H1 (cell line): ENCODE measurements at regions not wholly inside any gene's neighbourhood (a gene's known extent, or its start where the extent isn't known, plus 50 kb on each side); places are given as distances from the start of the nearest gene placed in this dataset.

Source experiments
- CTCF ChIA-PET: fragments of 300-600 bp; sonication (Branson Sonifier 250); formaldehyde crosslinking; loops from one replicate; lab custom pipeline; 2021; ENCODE audit not compliant: partially characterized antibody; lab: Charles Lee
- POLR2A ChIA-PET: fragments of 300-600 bp; sonication (Branson Sonifier 250); formaldehyde crosslinking; loops from one replicate; lab custom pipeline; 2021; ENCODE audit warnings: inconsistent platforms; ENCODE audit not compliant: partially characterized antibody; lab: Charles Lee
- DNase-seq, 2 experiments: peaks; one replicate each; pipeline versions ENCODE4 v3.0.0 to v3.0.0-alpha.2; 2010 to 2022; ENCODE audit warnings: low spot score in 2 of 2, low read depth in 1 of 2, mixed read lengths in 1 of 2
- FAIRE-seq: peaks from 2 replicates; lab custom pipeline; 2011; peaks lifted over from hg19 to GRCh38; lab: Jason Lieb, UNC
- H2AFZ ChIP-seq: 2 replicates; pipeline ENCODE4 v1.8.1; 2012; ENCODE audit warnings: low read length, inconsistent platforms
- H2AK5ac ChIP-seq: 2 replicates; pipeline ENCODE4 v1.6.1; 2013; ENCODE audit warnings: low read depth, low read length
- H2BK120ac ChIP-seq: replicated peaks from 2 replicates; pipeline ENCODE3; 2013; ENCODE audit warnings: low read depth, low read length, inconsistent platforms
- H2BK12ac ChIP-seq: 2 replicates; pipeline ENCODE4 v1.6.1; 2013; ENCODE audit warnings: low read depth, low read length
- H2BK15ac ChIP-seq: 2 replicates; pipeline ENCODE4 v1.6.1; 2013; ENCODE audit warnings: low read length
- H2BK20ac ChIP-seq: 2 replicates; pipeline ENCODE4 v1.6.1; 2013; ENCODE audit warnings: low read length
- H2BK5ac ChIP-seq: 2 replicates; pipeline ENCODE4 v1.6.1; 2013; ENCODE audit warnings: low read depth, low read length
- H3K14ac ChIP-seq: 2 replicates; pipeline ENCODE4 v1.6.1; 2013; ENCODE audit warnings: inconsistent platforms; ENCODE audit not compliant: insufficient read length
- H3K18ac ChIP-seq: 2 replicates; pipeline ENCODE4 v1.6.1; 2013; ENCODE audit warnings: low read length; ENCODE audit errors: extremely low read depth
- H3K23ac ChIP-seq: 2 replicates; pipeline ENCODE4 v1.6.1; 2013; ENCODE audit warnings: inconsistent platforms; ENCODE audit not compliant: insufficient read length
- H3K23me2 ChIP-seq: 2 replicates; pipeline ENCODE4 v1.6.1; 2013; ENCODE audit warnings: low read depth, low read length
- H3K27ac ChIP-seq: 2 replicates; pipeline ENCODE4 v1.6.1; 2011; ENCODE audit warnings: low read depth, low read length, inconsistent platforms
- H3K27me3 ChIP-seq, 4 experiments: replicated peaks in 1 of 4; 1 replicate in 1 of 4; 2 replicates in 3 of 4; pipeline versions ENCODE4 v1.6.1 to v1.8.1; 2011 to 2013; ENCODE audit warnings: low read length in 3 of 4, mild to moderate bottlenecking in 3 of 4, inconsistent platforms in 2 of 4, mixed read lengths in 2 of 4, moderate library complexity in 1 of 4; ENCODE audit not compliant: control insufficient read depth in 3 of 4, insufficient read depth in 3 of 4; ENCODE audit errors: extremely low read depth in 1 of 4
- H3K36me3 ChIP-seq, 4 experiments: 2 replicates each; pipeline versions ENCODE4 v1.6.1 to v1.8.1; 2011 to 2013; ENCODE audit warnings: mild to moderate bottlenecking in 4 of 4, low read length in 3 of 4, moderate library complexity in 2 of 4, control low read depth in 1 of 4, inconsistent platforms in 1 of 4; ENCODE audit not compliant: insufficient read depth in 4 of 4, control insufficient read depth in 2 of 4
- H3K4ac ChIP-seq: replicated peaks from 2 replicates; pipeline ENCODE3; 2013; ENCODE audit warnings: low read length, low read depth, mixed read lengths, inconsistent platforms; ENCODE audit not compliant: insufficient read length
- H3K4me1 ChIP-seq, 4 experiments: replicated peaks in 1 of 4; 1 replicate in 1 of 4; 2 replicates in 3 of 4; pipeline versions ENCODE4 v1.6.1 to v1.8.1; 2011 to 2013; ENCODE audit warnings: low read length in 3 of 4, inconsistent platforms in 2 of 4, mixed read lengths in 1 of 4; ENCODE audit not compliant: insufficient read depth in 4 of 4, control insufficient read depth in 3 of 4
- H3K4me2 ChIP-seq, 2 experiments: 2 replicates each; pipeline versions ENCODE4 v1.6.1 to v1.8.1; 2011 to 2013; ENCODE audit warnings: low read depth in 2 of 2, low read length in 2 of 2, control low read depth in 1 of 2, inconsistent platforms in 1 of 2, mild to moderate bottlenecking in 1 of 2; ENCODE audit not compliant: insufficient read depth in 1 of 2
- H3K4me3 ChIP-seq, 4 experiments: fragments of 200-600, 300-600 bp in 1 of 4; sonication (generic), shearing (Covaris generic), sonication (Bioruptor Twin) in 1 of 4; 2 replicates each; pipeline versions ENCODE4 v1.5.1 to v1.8.1; 2011 to 2016; ENCODE audit warnings: low read length in 4 of 4, low read depth in 3 of 4, control low read depth in 2 of 4, inconsistent platforms in 2 of 4, mild to moderate bottlenecking in 2 of 4, mixed read lengths in 1 of 4, moderate library complexity in 1 of 4; ENCODE audit not compliant: insufficient read depth in 2 of 4; ENCODE audit errors: extremely low read depth in 1 of 4
- H3K56ac ChIP-seq: replicated peaks from 2 replicates; pipeline ENCODE3; 2013; ENCODE audit warnings: low read depth, mild to moderate bottlenecking, mixed read lengths, low read length, inconsistent platforms; ENCODE audit not compliant: insufficient read length
- H3K79me1 ChIP-seq: 2 replicates; pipeline ENCODE4 v1.6.1; 2013; ENCODE audit warnings: low read depth, low read length, control low read depth
- H3K79me2 ChIP-seq, 2 experiments: 2 replicates each; pipeline versions ENCODE4 v1.6.1 to v1.8.1; 2012 to 2013; ENCODE audit warnings: low read length in 2 of 2, mild to moderate bottlenecking in 2 of 2, inconsistent platforms in 1 of 2; ENCODE audit not compliant: insufficient read depth in 2 of 2, control insufficient read depth in 1 of 2
- H3K9ac ChIP-seq, 4 experiments: replicated peaks in 1 of 4; 1 replicate in 1 of 4; 2 replicates in 3 of 4; pipeline versions ENCODE4 v1.6.1 to v1.8.1; 2011 to 2013; ENCODE audit warnings: low read depth in 3 of 4, low read length in 3 of 4, control low read depth in 2 of 4, mild to moderate bottlenecking in 2 of 4, moderate library complexity in 2 of 4, inconsistent platforms in 1 of 4; ENCODE audit errors: extremely low read depth in 1 of 4
- H3K9me3 ChIP-seq, 2 experiments: 2 replicates each; pipeline versions ENCODE4 v1.6.1 to v1.8.1; 2012 to 2013; ENCODE audit warnings: mild to moderate bottlenecking in 2 of 2, moderate library complexity in 2 of 2, control low read depth in 1 of 2, inconsistent platforms in 1 of 2, low read depth in 1 of 2, low read length in 1 of 2, mixed read lengths in 1 of 2; ENCODE audit not compliant: insufficient read depth in 2 of 2
- H4K20me1 ChIP-seq, 2 experiments: replicated peaks in 1 of 2; 2 replicates each; pipeline versions ENCODE3 to v1.8.1; 2011 to 2013; ENCODE audit warnings: inconsistent platforms in 2 of 2, low read length in 2 of 2, mild to moderate bottlenecking in 1 of 2; ENCODE audit not compliant: insufficient read depth in 2 of 2, control insufficient read depth in 1 of 2
- H4K5ac ChIP-seq: 2 replicates; pipeline ENCODE4 v1.6.1; 2013; ENCODE audit warnings: low read length, low read depth, mixed read lengths, inconsistent platforms; ENCODE audit not compliant: insufficient read length
- H4K8ac ChIP-seq: 2 replicates; pipeline ENCODE4 v1.8.0; 2013; ENCODE audit warnings: mild to moderate bottlenecking, moderate library complexity, low read length, inconsistent platforms; ENCODE audit not compliant: insufficient read depth; ENCODE audit errors: extremely low read depth
- H4K91ac ChIP-seq: replicated peaks from 2 replicates; pipeline ENCODE3; 2013; ENCODE audit warnings: low read length, mixed read lengths, inconsistent platforms; ENCODE audit not compliant: insufficient read length
- TEAD4 ChIP-seq: IDR thresholded peaks from 2 replicates; pipeline ENCODE4 v1.6.1; 2012; ENCODE audit warnings: low read depth, low read length, inconsistent platforms, mixed read lengths
- WGBS, 2 experiments: shearing (Covaris generic) in 1 of 2; methylation state at CpG; one replicate each; pipeline versions ENCODE4 v1.1.6 to v1.1.7; 2013 to 2015; ENCODE audit warnings: low lambda C conversion rate in 2 of 2, mixed read lengths in 2 of 2, inconsistent platforms in 1 of 2, low coverage in 1 of 2, missing lambda C conversion rate in 1 of 2; ENCODE audit not compliant: insufficient replicate concordance in 2 of 2, insufficient coverage in 1 of 2, insufficient read length in 1 of 2; ENCODE audit errors: extremely low coverage in 1 of 2, missing lambda C conversion rate in 1 of 2; 5-methylcytosine and 5-hydroxymethylcytosine counted together

DNA sequence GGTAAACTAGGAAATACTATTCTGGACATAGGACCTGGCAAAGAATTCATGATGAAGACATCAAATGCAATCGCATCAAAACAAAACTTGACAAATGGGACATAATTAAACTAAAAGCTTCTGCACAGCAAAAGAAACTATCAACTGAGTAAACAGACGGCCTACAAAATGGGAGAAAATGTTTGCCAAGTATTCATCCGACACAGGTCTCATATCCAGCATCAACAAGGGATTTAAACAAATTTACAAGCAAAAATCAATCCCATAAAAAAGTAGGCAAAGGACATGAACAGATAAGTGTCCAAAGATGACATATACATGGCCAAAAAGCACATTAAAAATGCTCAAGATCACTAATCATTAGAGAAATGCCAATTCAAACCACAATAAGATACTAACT lies 1088.9 kb downstream of the NAALADL2 start:
- Histone ChIP-seq H2BK120ac (no peak overlapping the region), H3K36me3 (0 out of 8 replicates have a peak, but pooled peaks cover 0 to 2% (median 0%) of the 10 kb centered on the region in 4 experiments), H3K27me3 (no peaks in the 10 kb centered on the region), H3K4me2 (no peak overlapping the region), H3K56ac (no peak overlapping the region), H2BK12ac (no peak overlapping the region), H3K79me1 (no peaks in the 10 kb centered on the region), H3K14ac (no peak overlapping the region), H2AK5ac (no peak overlapping the region), H3K18ac (no peak overlapping the region), H2AFZ (no peak overlapping the region), H3K27ac (no peak overlapping the region), H3K9me3 (peaks cover 0 to 11% of the 10 kb centered on the region in 2 experiments; a peak in 1 of 4 replicates), H4K5ac (no peak overlapping the region), H3K4me1 (no peaks in the 10 kb centered on the region; a peak in 1 of 7 replicates), H3K23ac (no peak overlapping the region), H3K4me3 (no peak overlapping the region), H4K91ac (no peak overlapping the region), H3K23me2 (no peaks in the 10 kb centered on the region), H4K8ac (no peak overlapping the region)
- FAIRE-seq (no peak), DNase-seq (no peak)
- 86% methylated on average over 3 of the region's 3 CpGs; no CpG with 5 or more reads in 1 of the 2 experiments for WGBS, 2 experiments
- ChIA-PET CTCF (interaction anchor here (0.7 to 1.1 kb wide), 2 partner anchors 199 to 1614 kb away, joined by 3 read pairs; no protein-coding TSS in a partner anchor), POLR2A (interaction anchor here (0.6 kb wide), 1 partner anchor 91 kb away, joined by 3 read pairs; no protein-coding TSS in a partner anchor)
- no peak for TF ChIP-seq TEAD4
- TF ChIP-seq, all 59 proteins: peak for 0
- Histone ChIP-seq H3K9ac (no peak overlapping the region), H2BK15ac (no peak overlapping the region), H3K4ac (no peak overlapping the region), H3K79me2 (no peaks in the 10 kb centered on the region), H2BK20ac (no peak overlapping the region), H2BK5ac (no peak overlapping the region), H4K20me1 (no peaks in the 10 kb centered on the region)
